Effector memory CD8-positive, alpha-beta T cell (primary cell): ENCODE measurements at regions not wholly inside any gene's neighbourhood (a gene's known extent, or its start where the extent isn't known, plus 50 kb on each side); places are given as distances from the start of the nearest gene placed in this dataset.

Experiments used
- ATAC-seq: fragments of 150-1000 bp; cut with Tn5 transposase; replicated peaks from 2 replicates; pipeline ENCODE4 v1.10.0; 2021; ENCODE audit warnings: mild to moderate bottlenecking, moderate library complexity
- DNase-seq, 3 experiments: peaks; one replicate each; pipeline ENCODE4 v3.0.0; 2021
- H3K27ac Mint-ChIP-seq, 2 donors: one replicate each; pipeline ENCODE4 v1.8.0; 2022; ENCODE audit warnings: mild to moderate bottlenecking in 2 of 2, mixed read lengths in 2 of 2, moderate library complexity in 2 of 2
- H3K27me3 Mint-ChIP-seq, 2 donors: one replicate each; pipeline ENCODE4 v1.8.0; 2022; ENCODE audit warnings: mixed read lengths in 2 of 2
- H3K36me3 Mint-ChIP-seq: one replicate; pipeline ENCODE4 v1.8.0; 2022; ENCODE audit warnings: mild to moderate bottlenecking, moderate library complexity, mixed read lengths; ENCODE audit not compliant: insufficient read depth
- H3K4me1 Mint-ChIP-seq, 2 donors: one replicate each; pipeline ENCODE4 v1.8.0; 2022; ENCODE audit warnings: low read depth in 2 of 2, mixed read lengths in 2 of 2
- H3K4me3 Mint-ChIP-seq, 2 donors: one replicate each; pipeline ENCODE4 v1.8.0; 2022; ENCODE audit warnings: mild to moderate bottlenecking in 2 of 2, mixed read lengths in 2 of 2, moderate library complexity in 2 of 2
- H3K9me3 Mint-ChIP-seq, 2 donors: one replicate each; pipeline ENCODE4 v1.8.0; 2022; ENCODE audit warnings: mixed read lengths in 2 of 2

DNA sequence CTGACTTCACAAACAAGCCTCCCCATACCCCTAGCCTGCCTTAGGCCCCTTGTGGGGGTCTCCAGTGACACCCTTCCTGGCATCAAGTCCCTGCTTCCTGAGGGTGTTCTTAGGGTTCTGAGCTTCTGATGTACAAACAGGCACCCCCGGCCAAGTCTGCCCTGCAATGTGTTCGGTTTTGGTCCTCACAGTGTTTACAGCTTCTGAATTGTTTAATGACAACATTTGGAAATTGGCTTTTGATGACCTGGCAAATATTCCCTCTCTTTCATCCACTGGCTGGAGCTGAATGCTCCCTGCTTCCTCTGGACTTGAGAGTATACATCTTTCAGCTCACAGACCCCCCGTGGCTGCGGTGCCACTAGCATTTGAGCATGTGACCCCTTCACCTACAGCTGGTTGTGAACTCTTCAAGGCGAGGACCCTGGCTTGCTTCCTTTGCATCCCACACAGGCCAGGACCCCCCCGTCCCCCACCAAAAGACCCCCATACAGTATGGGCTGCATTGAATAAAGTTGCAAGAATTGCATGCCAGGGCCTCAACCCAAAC, 180.8 kb downstream of the KATNIP start:
- Mint-ChIP-seq H3K36me3 (peaks cover 13% of the 10 kb centered on the region), H3K4me1 (no peaks in the 10 kb centered on the region), H3K4me3 (no peak overlapping the region), H3K27me3 (no peaks in the 10 kb centered on the region), H3K9me3 (no peaks in the 10 kb centered on the region), H3K27ac (peak overlapping the region in 1 of 2 donors; percentile 10)
- DNase-seq (no peak), ATAC-seq (no peak)

DNA sequence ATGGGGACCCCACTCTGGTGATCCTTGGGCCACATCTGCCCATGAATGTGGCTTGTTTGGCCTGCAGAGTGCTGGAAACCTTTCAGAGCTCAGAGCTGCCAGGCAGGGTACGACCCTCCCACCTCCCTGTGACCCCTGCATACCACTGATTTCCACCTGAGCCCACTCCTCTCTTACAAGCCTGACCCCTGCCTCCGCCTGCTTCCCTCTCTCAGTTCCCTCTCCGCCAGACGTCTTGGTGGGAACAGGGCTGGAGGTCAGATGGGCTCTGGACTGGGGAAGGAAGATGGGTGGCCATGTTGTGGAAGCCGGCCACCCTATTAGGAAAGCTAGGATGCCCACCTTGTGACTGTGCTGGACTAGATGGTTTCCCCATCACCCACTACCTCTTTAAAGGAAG, 185.1 kb downstream of the KATNIP start:
- DNase-seq (no peak), ATAC-seq (no peak)
- Mint-ChIP-seq H3K36me3 (peaks cover 10% of the 10 kb centered on the region), H3K9me3 (no peaks in the 10 kb centered on the region), H3K27ac (peak overlapping the region in 1 of 2 donors; percentile 42), H3K4me3 (no peak overlapping the region), H3K4me1 (no peaks in the 10 kb centered on the region), H3K27me3 (no peaks in the 10 kb centered on the region)

DNA sequence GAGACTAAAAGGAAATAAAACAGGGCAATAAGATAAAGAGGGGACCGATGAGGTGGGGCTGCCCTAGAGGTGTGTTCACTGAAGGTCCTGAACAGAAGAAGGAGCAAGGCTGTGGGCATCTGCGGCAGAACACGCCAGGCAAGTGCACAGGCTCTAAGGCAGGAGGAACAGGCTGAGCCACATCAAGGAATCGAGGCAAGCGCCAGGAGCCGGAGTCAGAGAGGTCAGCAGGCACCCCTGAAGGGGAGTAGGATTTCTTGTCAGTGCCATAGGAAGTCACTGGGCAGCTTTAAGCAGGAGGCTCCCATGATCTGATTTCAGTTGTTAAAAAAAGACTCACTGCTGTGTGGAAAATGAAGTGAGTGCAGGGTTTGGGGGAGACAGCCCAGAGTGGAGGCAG, 186.5 kb downstream of the KATNIP start:
- H3K36me3 Mint-ChIP-seq = peaks cover 6% of the 10 kb centered on the region
- H3K27me3 Mint-ChIP-seq = no peaks in the 10 kb centered on the region
- H3K4me1 Mint-ChIP-seq = no peaks in the 10 kb centered on the region
- no peak for DNase-seq
- no peak overlapping the region for H3K4me3 Mint-ChIP-seq
- no peaks in the 10 kb centered on the region for H3K9me3 Mint-ChIP-seq
- ATAC-seq = no peak
- peak overlapping the region in 1 of 2 donors; percentile 8 for H3K27ac Mint-ChIP-seq

DNA sequence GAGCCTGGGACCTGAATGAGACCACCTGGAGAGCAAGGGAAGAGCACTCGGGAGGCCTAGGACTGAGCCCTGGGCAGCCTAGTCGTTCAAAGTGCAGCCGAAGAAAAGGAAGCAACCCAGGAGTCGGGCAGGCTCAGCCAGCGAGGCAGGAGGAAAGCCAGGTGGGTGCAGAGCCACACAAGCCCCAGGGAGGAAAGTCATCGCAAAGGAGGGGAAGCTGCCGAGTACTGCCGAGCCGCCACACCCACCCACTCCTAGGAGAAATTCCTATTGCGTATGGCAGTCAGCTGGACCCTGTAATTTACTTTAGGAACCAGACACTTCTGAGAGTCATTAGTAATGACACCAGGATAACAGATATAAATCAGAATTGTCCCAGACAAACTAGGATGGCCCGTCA, 187.6 kb downstream of the KATNIP start:
- Mint-ChIP-seq H3K4me1 (no peaks in the 10 kb centered on the region), H3K9me3 (no peaks in the 10 kb centered on the region), H3K27ac (no peak overlapping the region), H3K4me3 (no peak overlapping the region), H3K27me3 (no peaks in the 10 kb centered on the region), H3K36me3 (peaks cover 7% of the 10 kb centered on the region)
- ATAC-seq = no peak
- DNase-seq = no peak
